Stimulated activated CD8-positive, alpha-beta memory T cell treated with anti-CD3 and anti-CD28 coated beads, Interleukin-15, amount 100 ng/mL, for 1 hour (primary cell): ENCODE measurements at regions not wholly inside any gene's neighbourhood (a gene's known extent, or its start where the extent isn't known, plus 50 kb on each side); places are given as distances from the start of the nearest gene placed in this dataset.

ENCODE experiments used
- DNase-seq: peaks from one replicate; pipeline ENCODE4 v3.0.0-alpha.2; 2020; ENCODE audit warnings: low read depth

DNA sequence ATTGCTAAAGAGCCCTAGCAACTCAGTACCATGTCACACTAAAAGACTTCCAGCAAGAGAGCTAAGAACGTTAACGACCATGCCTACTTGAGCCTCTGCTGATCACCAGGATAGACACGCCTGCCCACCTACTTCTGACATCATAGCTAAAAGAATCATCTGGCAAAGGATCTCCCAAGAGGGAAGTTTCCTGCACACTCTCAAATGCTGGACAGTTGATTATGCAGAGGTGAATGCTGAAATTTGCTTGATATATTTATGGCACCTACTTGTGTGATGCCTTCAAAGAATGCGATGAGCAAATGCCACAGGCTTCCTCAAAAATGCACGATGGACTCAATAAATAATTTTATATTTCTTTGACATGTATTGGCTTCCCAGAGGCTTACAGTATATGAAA is 113.6 kb downstream of the GALC start:
- DNase-seq, result no peak

DNA sequence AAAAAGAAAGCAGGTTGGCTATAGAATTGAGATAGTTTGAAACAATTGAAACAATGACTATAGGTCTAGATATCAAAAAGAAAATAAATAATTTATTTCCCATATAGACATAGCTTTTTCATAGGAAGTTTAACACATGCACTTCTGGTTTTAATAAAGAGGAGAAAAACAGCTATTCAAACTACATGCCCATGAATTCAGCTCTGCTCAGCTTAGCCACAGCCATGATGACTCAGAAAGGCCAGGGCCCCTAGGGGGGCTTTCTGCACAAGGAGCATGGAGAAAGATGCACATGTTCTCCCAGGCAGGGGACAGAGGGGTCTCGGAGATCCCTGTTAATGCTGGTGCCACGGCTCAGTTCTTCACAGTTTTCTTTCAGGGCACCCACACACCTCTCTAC is 114.0 kb downstream of the GALC start:
- no peak for DNase-seq

DNA sequence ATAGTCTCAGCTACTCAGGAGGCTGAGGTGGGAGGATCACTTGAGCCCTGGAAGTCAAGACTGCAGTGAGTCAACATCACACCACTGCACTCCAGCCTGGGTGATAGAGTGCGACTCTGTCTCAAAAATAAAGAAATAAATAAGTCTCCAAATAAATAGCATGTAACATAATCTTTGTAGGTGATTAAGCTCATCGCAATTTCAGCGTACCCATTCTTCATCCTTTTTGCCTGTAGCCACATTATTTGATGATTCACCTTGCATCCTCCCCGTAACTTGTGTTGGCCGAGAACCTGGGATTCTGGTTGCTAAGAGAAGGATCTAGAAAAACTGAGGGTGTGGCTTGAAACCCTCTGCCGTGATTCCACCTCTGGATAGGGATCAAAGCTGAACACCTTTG is 115.1 kb downstream of the GALC start:
- no peak for DNase-seq

DNA sequence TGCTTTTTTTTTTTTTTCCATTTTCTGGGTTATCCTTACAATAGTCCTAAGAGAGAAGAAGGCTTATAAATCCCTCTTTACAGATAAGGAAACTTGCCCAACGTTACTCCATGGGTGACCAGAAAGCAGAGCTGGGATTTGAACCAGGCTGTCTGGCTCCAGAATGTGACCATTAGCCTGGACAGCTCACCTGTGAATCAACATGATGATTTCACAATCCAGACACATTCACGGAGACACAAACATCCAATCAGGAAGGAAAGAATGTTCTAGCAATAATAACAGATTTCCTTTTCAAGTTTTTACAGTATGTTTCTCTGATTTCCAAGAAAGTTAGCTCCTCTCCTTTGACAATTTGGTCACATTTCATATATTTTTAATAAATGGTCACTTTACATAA is 118.3 kb downstream of the GALC start:
- no peak for DNase-seq

DNA sequence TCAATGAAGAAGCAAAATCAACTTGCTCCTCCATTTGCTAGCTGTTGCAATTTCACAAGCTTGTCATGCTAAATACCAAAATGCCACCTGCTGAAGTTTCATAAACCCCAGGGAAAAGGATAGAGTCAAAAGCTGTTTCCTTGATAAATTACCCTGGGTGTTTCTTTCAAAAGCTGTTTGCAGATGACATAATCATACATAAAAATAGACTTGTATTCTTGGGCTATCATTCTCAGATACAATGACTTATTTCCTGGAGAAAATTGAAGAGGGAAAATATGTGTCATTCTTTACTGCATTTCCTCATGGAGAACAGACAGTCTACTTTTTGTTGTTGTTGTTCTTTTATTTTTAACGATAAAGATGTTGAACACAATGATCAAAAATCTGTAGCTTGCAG is 119.2 kb downstream of the GALC start:
- no peak for DNase-seq

DNA sequence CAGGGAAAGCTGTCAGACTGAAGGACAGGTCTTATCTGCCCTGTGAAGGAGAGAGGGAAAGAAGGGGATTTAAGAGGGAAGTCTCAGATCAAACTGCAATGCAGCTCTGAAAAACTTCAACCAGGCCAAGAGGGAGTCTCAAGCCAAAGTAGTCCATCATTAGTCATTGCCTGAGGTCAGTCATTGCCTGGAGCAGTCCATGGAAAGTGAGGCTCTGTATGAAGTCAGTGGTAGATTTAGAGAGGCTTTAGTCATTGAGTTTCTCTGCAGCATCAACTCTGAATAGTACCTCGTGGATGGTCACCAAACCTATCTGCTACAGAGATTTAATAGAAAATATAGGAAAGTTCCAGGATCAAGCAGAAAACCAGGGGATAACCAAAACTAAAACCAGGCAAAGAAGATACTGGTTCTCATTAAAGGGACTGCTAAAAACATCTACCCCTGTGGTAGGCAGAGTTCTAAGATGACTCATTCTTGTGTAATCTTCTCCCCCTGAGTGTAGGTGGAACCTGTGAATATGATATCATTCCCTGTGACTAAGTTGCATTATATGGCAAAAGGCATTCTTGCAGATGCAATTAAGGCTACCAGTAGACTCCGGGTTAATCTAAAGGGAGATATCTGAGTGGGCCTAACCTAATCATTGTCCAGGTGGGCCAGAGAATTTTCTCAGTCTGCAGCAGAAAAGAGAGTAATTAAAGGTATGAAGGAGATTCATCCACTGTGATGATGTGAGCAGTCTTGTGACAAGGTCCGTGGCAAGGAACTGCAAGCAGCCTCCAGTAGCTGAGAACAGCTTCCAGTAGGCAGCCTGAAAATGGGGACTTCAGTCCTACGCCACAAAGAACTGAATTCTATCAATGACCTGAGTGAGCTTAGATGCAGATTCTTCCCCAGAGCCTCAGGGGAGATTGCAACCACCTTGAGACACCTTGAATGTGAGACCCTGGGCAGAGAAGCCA is 123.1 kb downstream of the GALC start:
- no peak for DNase-seq

DNA sequence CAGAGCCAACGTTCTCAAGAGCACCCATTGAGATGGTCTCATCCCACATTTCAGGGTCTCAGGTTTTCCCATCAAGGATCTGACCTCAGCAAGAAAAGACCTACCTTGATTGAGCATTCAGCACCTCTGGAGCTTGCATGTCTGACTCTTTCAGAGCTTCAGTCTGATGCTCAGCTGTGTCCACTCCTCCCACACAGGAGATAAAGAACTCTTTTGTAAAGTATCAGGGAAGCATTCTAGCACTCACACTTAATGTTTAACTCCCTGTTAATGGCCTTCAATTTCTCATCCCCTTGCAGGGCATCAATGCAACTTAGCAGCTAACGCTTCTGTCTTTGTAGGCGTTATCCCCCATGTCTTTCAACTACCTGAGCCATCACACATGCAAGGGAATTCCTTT is 124.1 kb downstream of the GALC start:
- DNase-seq, result no peak

DNA sequence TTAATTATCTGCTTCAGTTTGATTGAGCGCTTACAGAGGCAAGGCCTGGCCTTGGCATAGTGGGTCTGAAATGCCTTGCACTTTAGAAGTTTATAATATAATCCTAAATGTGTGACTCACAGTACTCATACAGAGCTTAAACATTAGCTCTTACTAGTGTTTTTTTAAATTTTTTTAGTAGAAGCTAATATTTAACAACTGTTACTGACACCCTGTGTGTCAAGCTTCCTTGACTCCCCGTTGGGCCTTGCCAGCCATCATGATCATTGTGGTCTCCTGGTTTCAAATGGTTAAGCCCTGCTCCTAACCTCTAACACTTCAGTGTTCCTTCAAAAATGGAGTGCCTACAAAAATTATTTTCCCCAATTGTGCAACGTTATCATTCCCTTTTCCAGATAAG is 126.9 kb downstream of the GALC start:
- no peak for DNase-seq

DNA sequence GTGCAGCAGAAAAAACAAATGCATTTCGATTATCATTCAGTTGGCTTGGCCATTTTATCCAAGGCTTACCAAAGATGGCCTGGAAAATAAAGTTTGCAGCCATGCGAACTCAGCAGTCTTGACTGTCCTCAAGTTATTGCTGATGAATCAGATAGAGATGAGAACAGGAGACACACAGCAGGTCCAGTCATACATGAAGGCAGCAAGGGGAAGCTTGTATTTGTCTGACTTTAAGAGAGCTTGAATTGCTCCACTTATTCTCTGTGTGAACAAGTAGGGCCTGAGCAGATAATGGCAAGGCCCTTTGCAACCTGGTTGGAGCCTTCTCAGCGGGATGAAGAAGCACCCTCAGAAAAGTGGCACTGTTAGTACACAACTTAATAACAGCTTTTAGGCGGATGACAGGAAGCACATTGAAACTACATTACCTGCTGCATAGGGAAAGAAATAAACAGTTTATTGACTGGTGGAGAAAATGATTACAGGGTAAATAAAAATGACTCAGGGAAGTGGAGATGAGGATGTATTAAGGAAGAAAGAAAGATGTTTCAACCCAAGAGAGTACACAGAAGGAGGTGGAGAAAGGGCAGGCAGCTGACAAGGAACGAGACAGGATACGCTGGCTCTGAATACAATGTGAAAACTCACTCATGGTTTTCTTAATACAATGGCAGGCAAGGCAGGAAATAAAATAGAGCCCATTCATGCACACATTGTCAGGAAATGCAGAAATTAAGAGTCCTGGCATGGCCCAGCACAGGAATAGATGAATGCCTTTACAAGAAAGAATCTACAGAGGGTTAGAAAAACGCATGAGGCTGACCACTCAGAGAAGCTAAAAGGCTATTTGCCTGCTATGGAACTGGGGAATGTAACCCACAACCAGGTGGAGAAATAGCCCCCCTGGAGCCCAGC is 128.4 kb downstream of the GALC start:
- DNase-seq, result no peak

DNA sequence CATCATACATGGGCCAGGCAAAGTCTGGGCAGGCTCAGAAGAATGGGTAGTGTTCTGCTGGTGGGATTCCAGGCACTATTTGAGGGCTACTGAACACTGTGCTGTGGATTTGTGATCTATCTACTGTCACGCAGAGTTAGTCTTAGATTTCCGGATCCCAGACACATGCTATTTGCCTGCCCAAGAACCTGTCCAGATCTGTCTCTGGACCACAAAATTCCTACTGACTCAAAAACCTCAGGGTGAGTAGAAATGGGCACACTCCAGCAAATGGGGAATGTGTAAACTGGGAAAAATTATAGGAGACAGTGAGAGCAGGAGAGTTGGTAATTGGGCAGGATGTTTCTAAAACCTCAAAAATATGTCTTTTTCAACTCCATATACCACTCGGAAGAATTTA is 129.9 kb downstream of the GALC start:
- DNase-seq, result no peak

DNA sequence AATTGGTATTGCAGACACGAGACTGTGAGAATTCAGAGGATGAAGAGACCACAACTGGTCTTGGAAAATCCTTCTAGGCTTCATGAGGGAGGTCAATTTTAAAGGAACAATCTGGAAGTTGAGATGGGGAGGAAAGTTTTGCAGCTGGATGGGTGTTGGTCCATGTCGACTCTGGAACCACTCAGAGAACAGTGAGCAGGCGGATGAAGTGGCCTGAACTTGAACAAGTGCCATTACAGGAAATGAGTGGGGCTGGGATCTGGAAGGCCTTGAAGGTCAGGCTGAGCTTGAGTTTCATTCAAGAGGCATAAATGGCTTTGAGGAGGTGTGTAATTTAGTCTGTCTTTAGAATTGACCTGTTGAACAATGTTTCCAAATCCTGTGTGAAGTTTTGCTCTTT is 140.9 kb downstream of the GALC start:
- DNase-seq, result no peak

DNA sequence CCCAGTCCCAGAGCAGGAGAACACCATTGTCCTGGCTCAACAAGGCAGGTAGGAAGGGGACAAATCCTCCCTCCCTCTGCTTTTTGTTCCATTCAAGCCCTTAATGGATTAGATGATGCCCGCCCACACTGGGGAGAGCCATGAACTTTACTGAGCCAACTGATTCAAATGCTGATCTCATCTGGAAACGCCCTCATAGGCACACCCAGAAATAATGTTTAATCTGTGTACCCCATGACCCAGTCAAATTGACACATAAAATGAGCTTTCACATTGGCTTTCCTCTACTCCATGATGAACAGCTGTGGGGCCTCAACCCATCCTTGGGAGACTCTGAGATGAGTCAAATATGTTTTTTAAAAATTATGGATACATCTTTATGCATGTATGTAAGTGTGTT is 141.8 kb downstream of the GALC start:
- DNase-seq, result no peak

DNA sequence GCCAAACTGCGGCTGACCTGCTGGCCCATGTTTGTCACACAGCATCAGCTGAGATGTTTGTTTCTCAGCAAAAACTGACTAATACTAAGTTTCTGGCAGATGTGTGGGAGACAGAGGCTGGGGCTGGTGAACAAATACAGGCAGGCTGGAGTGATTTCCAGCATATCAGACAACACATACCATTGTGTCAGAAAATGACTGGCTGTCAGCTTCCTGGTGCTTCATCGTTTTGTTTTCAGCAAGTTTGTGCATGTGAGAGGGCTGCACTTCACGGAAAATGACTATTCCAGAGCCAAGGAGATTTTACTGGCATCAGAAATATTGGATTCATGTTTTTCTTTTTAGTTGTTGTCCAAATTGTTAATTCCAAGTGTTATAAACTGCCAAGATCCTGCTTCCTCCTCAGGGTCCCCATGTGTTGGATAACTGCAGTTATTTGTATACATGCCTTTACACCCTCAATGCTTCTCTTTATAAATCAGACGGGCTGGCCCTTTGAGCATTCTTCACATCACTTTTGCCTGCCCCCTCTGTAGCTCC is 145.7 kb downstream of the GALC start:
- no peak for DNase-seq

DNA sequence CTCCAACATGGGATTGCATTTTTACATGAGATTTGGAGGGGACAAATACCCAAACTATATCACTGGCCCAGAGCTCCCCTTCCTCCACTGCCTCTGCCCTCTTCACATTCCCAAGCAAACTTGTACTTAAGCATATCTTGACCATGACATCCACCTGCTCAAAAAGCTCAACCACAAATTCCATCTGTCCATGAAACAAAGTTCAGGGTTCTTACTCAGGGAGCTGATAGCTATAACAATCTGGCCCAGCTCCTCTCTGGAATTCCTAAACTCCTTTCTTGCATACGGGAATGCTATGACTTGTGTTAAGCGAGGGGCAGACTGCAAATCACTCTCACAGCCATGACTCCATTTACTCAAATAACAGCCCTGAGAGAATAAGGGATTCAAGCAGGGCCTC is 152.1 kb downstream of the GALC start:
- no peak for DNase-seq

DNA sequence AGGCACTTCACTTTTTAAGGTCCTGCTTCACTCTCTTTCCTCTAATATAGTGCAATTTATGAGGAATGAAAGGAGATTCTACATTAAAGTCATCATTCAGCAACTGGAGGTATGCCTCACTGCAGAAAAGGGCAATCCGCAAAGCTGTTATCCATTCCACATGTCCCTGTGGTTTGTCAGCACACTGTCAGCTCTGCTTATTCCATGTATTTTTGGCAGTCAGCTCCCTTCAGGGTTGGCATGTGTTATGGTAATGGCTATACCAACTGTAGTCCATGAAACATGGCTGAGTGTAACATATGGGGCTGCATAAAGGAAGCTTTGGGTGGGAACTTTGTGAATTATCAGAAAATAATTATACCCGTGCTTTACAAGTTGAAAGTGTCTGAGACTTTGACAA is 154.1 kb downstream of the GALC start:
- no peak for DNase-seq

DNA sequence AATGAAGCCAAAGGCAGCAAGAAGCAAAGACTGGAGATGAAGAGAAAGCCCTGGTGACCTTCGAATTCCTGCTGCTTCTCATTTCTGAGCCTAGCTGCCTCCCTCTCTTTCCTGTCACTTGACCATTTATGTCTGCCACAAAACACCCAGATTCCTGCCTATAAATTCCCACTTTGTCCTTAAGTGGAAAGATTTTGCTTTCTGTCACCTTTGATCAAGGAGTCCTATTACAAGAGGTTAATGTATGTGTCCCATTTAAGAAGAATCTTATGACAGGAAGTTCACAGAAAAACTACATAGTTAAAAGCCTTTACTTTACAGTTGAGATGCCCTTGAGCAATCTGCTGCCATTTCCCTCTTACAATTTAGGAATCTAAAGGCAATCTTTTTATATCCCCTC is 155.7 kb downstream of the GALC start:
- DNase-seq, result no peak

DNA sequence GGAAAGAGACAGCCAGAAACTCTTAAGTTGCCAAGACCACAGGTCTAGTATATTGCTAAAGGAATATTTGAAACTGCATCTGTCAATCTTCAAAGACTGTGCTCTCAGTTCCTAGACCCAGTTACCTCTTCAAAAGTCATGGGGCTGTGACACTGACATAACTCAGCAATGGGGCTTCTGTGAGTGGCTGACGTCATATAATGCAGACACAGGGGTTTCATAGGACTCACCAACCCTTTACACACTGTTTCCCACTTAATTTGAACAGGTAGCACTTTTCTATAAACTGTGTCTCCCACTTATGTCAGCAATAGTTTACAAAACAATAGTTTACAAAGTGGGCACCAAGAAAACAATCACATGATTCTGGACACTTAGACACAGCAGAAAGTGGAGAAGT is 158.4 kb downstream of the GALC start:
- DNase-seq, result no peak

DNA sequence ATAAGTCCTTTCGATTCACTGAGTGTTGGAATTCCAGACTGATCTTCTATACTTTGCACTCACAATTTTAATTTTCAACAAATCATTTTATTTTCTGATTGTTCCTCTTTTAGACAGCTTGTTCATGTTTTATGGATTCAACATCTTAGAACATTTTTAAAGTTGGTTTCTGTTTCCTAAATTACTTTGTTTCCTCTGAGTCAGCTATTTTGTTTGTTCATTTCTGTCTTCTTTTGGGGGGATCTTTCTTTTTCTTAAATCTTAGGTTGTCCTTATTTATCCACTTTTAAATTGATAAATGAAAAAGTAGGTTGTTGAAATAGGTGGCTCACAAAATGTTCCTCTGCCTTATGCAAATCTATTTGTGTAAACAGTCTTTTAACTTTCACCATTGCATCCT is 160.0 kb downstream of the GALC start:
- DNase-seq, result no peak

DNA sequence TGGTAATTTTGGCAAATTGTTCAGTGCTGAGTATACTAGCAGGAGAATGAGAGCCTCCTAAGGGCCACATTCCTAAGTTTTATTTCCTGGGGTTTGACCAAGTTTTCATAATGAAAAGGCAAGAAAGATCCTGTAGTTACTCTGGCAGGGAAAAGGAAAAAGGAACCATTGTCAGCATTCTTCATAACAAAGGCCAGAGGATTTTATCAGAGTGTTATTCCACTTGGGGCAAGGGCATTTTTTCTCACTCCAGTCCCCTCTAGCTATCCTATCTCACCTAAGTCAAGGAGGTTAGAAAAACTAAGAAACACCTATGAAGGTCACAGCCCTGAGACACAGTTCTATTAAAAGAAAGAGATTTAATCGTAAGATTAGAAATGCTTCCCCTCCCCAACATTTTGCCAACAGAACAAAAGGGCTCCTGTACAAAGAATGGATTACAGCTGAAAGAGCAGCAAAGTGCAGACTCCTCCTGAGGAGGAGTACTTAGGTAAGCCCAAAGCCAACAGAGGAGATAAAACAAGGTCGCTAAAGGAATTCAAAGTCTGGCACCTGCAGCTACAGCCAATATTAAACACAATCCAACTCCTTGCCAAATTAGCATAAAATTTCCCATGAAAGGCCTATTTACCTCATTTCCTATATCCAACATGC is 162.4 kb downstream of the GALC start:
- DNase-seq, result no peak

DNA sequence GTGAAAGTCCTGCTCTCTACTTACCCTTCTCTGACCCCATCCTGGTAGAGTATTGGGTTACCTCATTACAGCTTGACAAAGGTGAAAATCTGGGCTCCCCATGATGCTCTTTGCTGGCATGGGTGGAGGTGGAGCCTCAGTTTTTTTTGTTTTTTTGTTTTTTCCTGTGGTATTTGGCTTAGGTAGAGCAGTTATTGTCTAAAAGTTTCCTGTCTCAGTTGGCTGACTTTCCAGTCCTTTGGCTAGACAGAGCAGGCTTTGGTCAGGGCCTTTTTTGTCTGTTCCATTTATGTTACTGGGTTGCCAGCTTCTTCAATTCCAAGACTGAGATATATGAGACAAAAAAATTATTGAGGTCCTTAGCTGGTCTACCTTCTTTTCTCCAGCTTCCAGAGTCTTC is 163.4 kb downstream of the GALC start:
- DNase-seq, result no peak

DNA sequence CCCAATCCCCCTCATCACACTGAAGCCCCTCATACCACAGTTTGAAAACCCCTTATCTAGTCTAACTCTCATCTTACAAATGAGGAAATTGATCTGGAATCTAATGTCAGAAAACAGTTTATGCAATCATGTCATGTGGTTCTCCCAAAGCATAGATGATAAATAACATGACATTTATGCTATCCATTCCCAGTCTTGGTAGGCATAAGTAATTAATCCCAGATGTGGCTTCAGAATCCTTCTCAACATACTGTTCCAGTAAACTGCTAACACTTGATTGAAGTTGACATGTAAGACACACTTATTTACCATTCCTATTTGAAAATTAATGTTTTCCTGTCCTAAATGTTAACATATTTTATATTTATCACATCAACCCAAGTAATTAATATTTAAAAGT is 168.7 kb downstream of the GALC start:
- DNase-seq, result no peak

DNA sequence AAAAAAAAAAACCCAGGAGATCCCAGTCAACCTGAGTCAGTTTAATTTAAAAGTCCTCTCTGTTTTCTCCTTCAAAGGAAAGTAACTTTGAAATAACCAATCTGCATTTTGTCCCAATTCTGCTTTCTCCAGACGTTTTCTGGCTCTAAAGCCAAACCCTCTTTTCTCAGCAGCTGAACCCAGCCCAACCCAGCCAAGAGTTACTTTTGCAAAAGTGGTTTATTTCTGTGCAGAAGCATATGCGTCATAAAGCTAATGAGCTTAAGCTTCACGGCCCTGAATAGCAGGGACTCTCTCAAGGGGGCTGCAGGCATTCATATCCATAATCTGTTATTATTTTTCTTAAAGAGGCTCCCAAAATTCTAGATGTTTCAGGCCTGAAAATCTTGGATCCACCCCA is 176.6 kb downstream of the GALC start:
- no peak for DNase-seq
